ENCODE measurements at regions not wholly inside any gene's neighbourhood (a gene's known extent, or its start where the extent isn't known, plus 50 kb on each side); places are given as distances from the start of the nearest gene placed in this dataset.
"Not testable (repeated sequence)": the region's sequence is repeated elsewhere in the genome, so short reads cannot be mapped to it uniquely, and the experiment has no call there.

GRCh38 chr1:101450691-101451090 is 213.9 kb downstream of the S1PR1 start:
- not testable (repeated sequence) for TF ChIP-seq CTCF (IDR thresholded peaks at IDR 0.05; ENCODE audit: low read length); EZH2 (IDR thresholded peaks at IDR 0.05; ENCODE audit: borderline replicate concordance, low read length)
